ENCODE measurements at regions not wholly inside any gene's neighbourhood (a gene's known extent, or its start where the extent isn't known, plus 50 kb on each side); places are given as distances from the start of the nearest gene placed in this dataset.

DNA sequence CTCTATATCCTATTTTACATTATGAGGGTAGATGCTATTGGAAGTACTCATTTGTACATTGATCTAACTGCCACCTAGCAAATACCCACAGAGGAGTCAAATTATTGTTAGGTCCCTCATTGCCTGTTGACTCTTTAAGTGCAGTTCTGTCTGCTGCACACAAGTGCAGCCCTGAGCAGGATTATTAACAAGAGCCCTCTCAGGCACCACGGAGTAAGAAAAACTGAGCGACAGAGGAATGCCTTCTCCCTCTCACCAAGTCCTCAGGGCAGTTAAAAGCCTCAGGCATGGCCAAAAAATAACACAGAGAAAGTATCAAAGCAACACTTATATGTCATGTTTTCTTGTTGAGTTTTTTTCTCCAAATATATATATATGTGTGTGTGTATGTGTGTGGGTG lies 340.0 kb upstream of the NRG3 start:
- TF ChIP-seq, protein P1, sequence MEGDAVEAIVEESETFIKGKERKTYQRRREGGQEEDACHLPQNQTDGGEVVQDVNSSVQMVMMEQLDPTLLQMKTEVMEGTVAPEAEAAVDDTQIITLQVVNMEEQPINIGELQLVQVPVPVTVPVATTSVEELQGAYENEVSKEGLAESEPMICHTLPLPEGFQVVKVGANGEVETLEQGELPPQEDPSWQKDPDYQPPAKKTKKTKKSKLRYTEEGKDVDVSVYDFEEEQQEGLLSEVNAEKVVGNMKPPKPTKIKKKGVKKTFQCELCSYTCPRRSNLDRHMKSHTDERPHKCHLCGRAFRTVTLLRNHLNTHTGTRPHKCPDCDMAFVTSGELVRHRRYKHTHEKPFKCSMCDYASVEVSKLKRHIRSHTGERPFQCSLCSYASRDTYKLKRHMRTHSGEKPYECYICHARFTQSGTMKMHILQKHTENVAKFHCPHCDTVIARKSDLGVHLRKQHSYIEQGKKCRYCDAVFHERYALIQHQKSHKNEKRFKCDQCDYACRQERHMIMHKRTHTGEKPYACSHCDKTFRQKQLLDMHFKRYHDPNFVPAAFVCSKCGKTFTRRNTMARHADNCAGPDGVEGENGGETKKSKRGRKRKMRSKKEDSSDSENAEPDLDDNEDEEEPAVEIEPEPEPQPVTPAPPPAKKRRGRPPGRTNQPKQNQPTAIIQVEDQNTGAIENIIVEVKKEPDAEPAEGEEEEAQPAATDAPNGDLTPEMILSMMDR (IDR thresholded peaks at IDR 0.05; ENCODE audit: low read depth, low read length): no peak
- no peak for TF ChIP-seq POLR2A (IDR thresholded peaks at IDR 0.05; ENCODE audit: extremely low read depth, insufficient read length)
